Endothelial cell of umbilical vein (primary cell): ENCODE measurements at regions not wholly inside any gene's neighbourhood (a gene's known extent, or its start where the extent isn't known, plus 50 kb on each side); places are given as distances from the start of the nearest gene placed in this dataset.

ENCODE experiments used
- CTCF ChIP-seq, 2 donors: IDR thresholded peaks; 1 replicate in 1 of 2; 2 replicates in 1 of 2; pipeline ENCODE4 v1.5.1; 2011; ENCODE audit warnings: low read length in 2 of 2, mild to moderate bottlenecking in 2 of 2, moderate library complexity in 2 of 2, control low read depth in 1 of 2, inconsistent platforms in 1 of 2, low read depth in 1 of 2; ENCODE audit not compliant: insufficient read depth in 1 of 2; ENCODE audit errors: extremely low read depth in 1 of 2
- EZH2 ChIP-seq: IDR thresholded peaks from 2 replicates; pipeline ENCODE4 v1.6.1; 2012; ENCODE audit warnings: borderline replicate concordance, low read depth, mild to moderate bottlenecking, moderate library complexity, low read length, inconsistent platforms; ENCODE audit not compliant: severe bottlenecking
- MYC ChIP-seq: IDR thresholded peaks from one replicate; pipeline ENCODE4 v1.6.1; 2011; ENCODE audit warnings: mild to moderate bottlenecking, low read depth, low read length
- POLR2A ChIP-seq: IDR thresholded peaks from 2 replicates; pipeline ENCODE4 v1.6.1; 2012; ENCODE audit warnings: low read depth, mild to moderate bottlenecking, control low read depth, low read length
- POLR2AphosphoS5 ChIP-seq: IDR thresholded peaks from 2 replicates; pipeline ENCODE4 v1.6.1; 2012; ENCODE audit warnings: low read depth, mild to moderate bottlenecking, control low read depth, low read length, moderate library complexity; ENCODE audit not compliant: insufficient read depth

GRCh38 chr16:35325936-35326335, 1866.5 kb downstream of the TP53TG3F start:
- TF ChIP-seq MYC = no peak
- TF ChIP-seq CTCF (IDR thresholded peaks at IDR 0.05; ENCODE audit: extremely low read depth in 1 of 2, insufficient read depth in 1 of 2, low read depth in 1 of 2, low read length in 2 of 2) = no peak
- TF ChIP-seq POLR2AphosphoS5 = no peak
- TF ChIP-seq EZH2 = no peak
- no peak for TF ChIP-seq POLR2A
